Progenitor cell of endocrine pancreas (in vitro differentiated cells): ENCODE measurements at regions not wholly inside any gene's neighbourhood (a gene's known extent, or its start where the extent isn't known, plus 50 kb on each side); places are given as distances from the start of the nearest gene placed in this dataset.

ENCODE experiments used
- DNase-seq: peaks from one replicate; pipeline ENCODE4 v3.0.0; 2021; ENCODE audit warnings: low spot score; ENCODE audit not compliant: unreplicated experiment
- H3K27ac Mint-ChIP-seq: 2 replicates; pipeline ENCODE4 v1.8.0; 2021; ENCODE audit warnings: mild to moderate bottlenecking, moderate library complexity, mixed read lengths
- H3K27me3 Mint-ChIP-seq: 2 replicates; pipeline ENCODE4 v1.8.0; 2021; ENCODE audit warnings: mixed read lengths
- H3K36me3 Mint-ChIP-seq: 2 replicates; pipeline ENCODE4 v1.8.0; 2022; ENCODE audit warnings: mixed read lengths; ENCODE audit not compliant: insufficient read depth
- H3K4me1 Mint-ChIP-seq: 2 replicates; pipeline ENCODE4 v1.8.0; 2021; ENCODE audit warnings: low read depth, mixed read lengths
- H3K4me3 Mint-ChIP-seq: 2 replicates; pipeline ENCODE4 v1.8.0; 2021; ENCODE audit warnings: low read depth, mild to moderate bottlenecking, moderate library complexity, mixed read lengths
- H3K9me3 Mint-ChIP-seq: 2 replicates; pipeline ENCODE4 v1.8.0; 2021; ENCODE audit warnings: low read depth, mixed read lengths
- TF ChIP-seq, protein P1 (sequence below): fragments of 200-600 bp; sonication (generic); IDR thresholded peaks from one replicate; pipeline ENCODE4 v1.5.0; 2021; ENCODE audit warnings: antibody characterized with exemption, mild to moderate bottlenecking; ENCODE audit not compliant: unreplicated experiment

DNA sequence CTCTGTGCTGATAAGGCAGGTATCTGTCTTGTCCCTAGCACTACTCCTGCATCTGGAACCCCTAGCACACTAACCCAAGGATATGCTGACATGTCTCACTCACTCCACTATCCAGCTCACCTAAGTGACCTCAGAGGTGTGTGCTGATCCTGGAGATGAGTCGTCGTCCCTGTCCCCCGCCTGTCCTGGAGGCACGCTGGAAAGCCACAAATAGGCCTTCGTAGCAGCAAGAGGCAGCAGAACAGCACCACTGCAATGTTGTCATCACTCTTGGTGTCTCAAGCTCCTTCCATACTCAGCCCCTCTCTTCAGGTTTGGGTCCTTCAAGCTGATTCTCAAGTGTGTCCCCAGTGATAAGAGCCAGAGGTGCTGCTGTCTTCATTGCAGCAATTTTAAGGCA is 73.0 kb upstream of the ITGA6 start:
- peaks cover 8% of the 10 kb centered on the region for H3K27me3 Mint-ChIP-seq
- TF ChIP-seq, protein P1, sequence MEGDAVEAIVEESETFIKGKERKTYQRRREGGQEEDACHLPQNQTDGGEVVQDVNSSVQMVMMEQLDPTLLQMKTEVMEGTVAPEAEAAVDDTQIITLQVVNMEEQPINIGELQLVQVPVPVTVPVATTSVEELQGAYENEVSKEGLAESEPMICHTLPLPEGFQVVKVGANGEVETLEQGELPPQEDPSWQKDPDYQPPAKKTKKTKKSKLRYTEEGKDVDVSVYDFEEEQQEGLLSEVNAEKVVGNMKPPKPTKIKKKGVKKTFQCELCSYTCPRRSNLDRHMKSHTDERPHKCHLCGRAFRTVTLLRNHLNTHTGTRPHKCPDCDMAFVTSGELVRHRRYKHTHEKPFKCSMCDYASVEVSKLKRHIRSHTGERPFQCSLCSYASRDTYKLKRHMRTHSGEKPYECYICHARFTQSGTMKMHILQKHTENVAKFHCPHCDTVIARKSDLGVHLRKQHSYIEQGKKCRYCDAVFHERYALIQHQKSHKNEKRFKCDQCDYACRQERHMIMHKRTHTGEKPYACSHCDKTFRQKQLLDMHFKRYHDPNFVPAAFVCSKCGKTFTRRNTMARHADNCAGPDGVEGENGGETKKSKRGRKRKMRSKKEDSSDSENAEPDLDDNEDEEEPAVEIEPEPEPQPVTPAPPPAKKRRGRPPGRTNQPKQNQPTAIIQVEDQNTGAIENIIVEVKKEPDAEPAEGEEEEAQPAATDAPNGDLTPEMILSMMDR: no peak

DNA sequence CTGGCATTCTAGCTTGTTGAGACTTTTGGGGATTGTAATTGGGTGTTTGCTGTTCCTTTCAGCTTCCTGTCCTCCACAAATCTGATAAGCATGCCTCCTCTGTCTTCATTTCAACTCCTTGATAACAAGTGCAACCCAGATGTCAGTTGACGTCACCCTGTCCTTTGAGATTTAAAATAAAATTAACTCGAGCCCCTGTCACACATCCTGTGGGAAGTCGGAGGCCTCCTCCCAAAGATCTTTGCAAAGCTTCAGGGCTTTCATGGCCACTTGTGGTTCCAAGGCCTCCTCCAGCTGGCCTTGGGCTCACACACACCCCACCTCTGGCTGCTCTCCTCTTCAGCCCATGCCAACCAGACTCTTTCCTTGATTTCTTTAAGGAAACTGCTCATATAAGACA is 69.9 kb upstream of the ITGA6 start:
- no peak overlapping the region for H3K27ac Mint-ChIP-seq
- TF ChIP-seq, protein P1: no peak
- no peaks in the 10 kb centered on the region for H3K9me3 Mint-ChIP-seq
- no peak for DNase-seq
- peaks cover 8% of the 10 kb centered on the region for H3K27me3 Mint-ChIP-seq
- no peaks in the 10 kb centered on the region for H3K36me3 Mint-ChIP-seq
- H3K4me3 Mint-ChIP-seq: no peak overlapping the region
- H3K4me1 Mint-ChIP-seq: no peaks in the 10 kb centered on the region

More for the DNA sequence above, 73.0 kb upstream of the ITGA6 start:
- no peaks in the 10 kb centered on the region for H3K36me3 Mint-ChIP-seq
- no peaks in the 10 kb centered on the region for H3K4me1 Mint-ChIP-seq
- no peak overlapping the region for H3K4me3 Mint-ChIP-seq
- DNase-seq: no peak
- H3K9me3 Mint-ChIP-seq: no peaks in the 10 kb centered on the region
- H3K27ac Mint-ChIP-seq: no peak overlapping the region

DNA sequence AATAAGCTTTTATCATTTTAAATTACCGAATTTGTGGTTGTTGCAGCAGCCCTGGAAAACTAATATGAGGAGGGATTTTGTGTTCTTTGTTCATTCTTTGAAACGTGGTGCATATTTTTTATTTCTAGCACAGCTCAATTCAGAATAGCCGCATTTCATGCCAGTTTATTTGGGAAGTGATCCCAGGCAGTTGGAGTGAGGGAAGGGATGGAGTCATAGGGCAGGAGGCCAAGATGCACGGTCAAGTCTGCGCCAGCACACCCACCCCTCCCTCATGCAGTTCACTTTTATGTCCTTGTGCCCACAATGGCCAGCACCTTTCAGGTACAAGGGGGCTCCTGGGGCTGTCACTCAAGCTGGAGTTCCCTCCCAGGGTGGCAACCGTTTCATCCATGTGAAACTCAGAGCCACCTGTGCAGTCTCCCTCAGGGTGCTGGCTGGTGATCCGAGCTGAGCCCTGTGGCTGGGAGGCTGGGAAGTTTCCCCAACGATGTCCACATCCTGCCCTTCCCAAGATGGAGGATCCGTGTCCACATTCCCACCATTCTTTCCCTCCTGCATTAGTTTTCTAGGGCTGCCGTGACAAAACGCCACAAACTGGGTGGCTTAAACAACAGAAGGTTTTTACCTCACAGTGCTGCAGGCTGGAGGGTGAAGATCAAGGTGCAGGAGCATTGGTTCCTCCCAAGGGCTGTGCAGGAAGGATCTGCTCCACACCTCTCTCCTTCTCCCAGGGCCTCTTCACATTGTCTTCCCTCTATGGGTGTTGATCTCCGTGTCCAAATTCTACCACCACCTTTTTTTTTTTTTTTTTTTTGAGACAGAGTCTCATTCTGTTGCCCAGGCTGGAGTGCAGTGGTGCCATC is 68.5 kb upstream of the ITGA6 start:
- Mint-ChIP-seq H3K9me3 (no peaks in the 10 kb centered on the region), H3K36me3 (no peaks in the 10 kb centered on the region), H3K4me1 (no peaks in the 10 kb centered on the region), H3K27me3 (peaks cover 10% of the 10 kb centered on the region), H3K4me3 (no peak overlapping the region), H3K27ac (no peak overlapping the region)
- TF ChIP-seq, protein P1: no peak
- no peak for DNase-seq

DNA sequence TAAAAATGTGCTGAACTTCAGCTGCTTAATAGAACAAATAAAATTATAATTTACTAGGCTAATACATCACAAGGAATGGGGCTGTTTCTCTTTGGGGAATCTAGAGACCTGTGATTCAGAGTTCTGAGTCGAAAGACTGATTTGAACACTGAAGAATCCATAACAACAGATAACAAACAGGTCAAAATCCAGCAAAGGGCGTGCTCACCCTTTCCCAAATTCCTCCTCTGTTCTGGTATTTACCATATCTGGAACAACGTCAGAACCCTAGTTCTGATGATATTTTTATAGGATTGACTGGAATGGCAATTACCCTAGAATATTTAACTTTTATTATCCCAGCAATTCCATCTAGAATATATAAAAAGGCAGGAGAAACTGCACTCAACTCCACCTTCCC is 66.0 kb upstream of the ITGA6 start:
- H3K4me1 Mint-ChIP-seq: no peaks in the 10 kb centered on the region
- DNase-seq: no peak
- H3K27ac Mint-ChIP-seq: no peak overlapping the region
- H3K4me3 Mint-ChIP-seq: no peak overlapping the region
- peaks cover 10% of the 10 kb centered on the region for H3K27me3 Mint-ChIP-seq
- no peaks in the 10 kb centered on the region for H3K36me3 Mint-ChIP-seq
- H3K9me3 Mint-ChIP-seq: no peaks in the 10 kb centered on the region
- TF ChIP-seq, protein P1: no peak

DNA sequence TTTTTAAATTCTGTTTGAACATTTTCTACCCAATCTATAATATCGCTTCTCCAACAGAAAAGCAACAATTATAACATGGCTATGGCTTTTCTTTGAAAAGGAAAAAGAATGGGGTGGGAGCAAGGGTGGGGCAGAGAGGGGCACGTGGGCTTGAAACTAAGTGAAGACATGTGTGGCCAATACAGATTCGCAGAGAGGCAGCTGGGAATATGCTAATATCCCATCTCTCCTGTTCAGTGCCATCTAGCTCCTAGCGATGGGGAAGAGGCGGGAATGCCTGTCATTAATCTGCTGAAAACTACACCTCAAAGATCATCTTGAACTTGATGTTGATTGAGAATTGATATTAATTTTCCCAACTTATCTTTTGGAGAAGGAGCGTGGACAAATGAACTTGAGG is 65.5 kb upstream of the ITGA6 start:
- Mint-ChIP-seq H3K4me3 (no peak overlapping the region), H3K9me3 (no peaks in the 10 kb centered on the region), H3K4me1 (no peaks in the 10 kb centered on the region), H3K36me3 (no peaks in the 10 kb centered on the region), H3K27me3 (peaks cover 8% of the 10 kb centered on the region), H3K27ac (no peak overlapping the region)
- no peak for DNase-seq
- TF ChIP-seq, protein P1: no peak
